GM23338 (cell line): ENCODE measurements at regions not wholly inside any gene's neighbourhood (a gene's known extent, or its start where the extent isn't known, plus 50 kb on each side); places are given as distances from the start of the nearest gene placed in this dataset.

Experiments used
- CREB1 ChIP-seq: fragments of 250-450 bp; sonication (Bioruptor Pico); IDR thresholded peaks from 2 replicates; pipeline ENCODE4 v1.5.0; 2020; ENCODE audit warnings: low read depth, mild to moderate bottlenecking, moderate library complexity
- CTCF ChIP-seq, 2 experiments: fragments of 200-600 bp in 1 of 2; sonication (generic) in 1 of 2; conservative IDR thresholded peaks; 2 replicates each; pipeline versions ENCODE4 v1.5.1 to v1.6.1; 2016 to 2017; ENCODE audit warnings: antibody characterized with exemption in 2 of 2, low read depth in 2 of 2, mild to moderate bottlenecking in 2 of 2, moderate library complexity in 1 of 2
- ETS1 ChIP-seq: IDR thresholded peaks from 2 replicates; pipeline ENCODE4 v1.6.1; 2016; ENCODE audit warnings: antibody characterized with exemption
- EZH2 ChIP-seq: fragments of 200-600 bp; sonication (generic); IDR thresholded peaks from one replicate; pipeline ENCODE4 v1.8.0; 2017; ENCODE audit warnings: antibody characterized with exemption, mild to moderate bottlenecking, low read depth; ENCODE audit not compliant: unreplicated experiment
- EZH2phosphoT487 ChIP-seq: fragments of 200-600 bp; sonication (generic); IDR thresholded peaks from one replicate; pipeline ENCODE4 v1.8.1; 2018; ENCODE audit warnings: antibody characterized with exemption; ENCODE audit not compliant: unreplicated experiment
- JUNB ChIP-seq: IDR thresholded peaks from one replicate; pipeline ENCODE4 v1.6.1; 2016; ENCODE audit warnings: antibody characterized with exemption; ENCODE audit not compliant: unreplicated experiment
- NANOG ChIP-seq: IDR thresholded peaks from 2 replicates; pipeline ENCODE4 v1.6.1; 2016; ENCODE audit warnings: antibody characterized with exemption, borderline replicate concordance
- POLR2AphosphoS5 ChIP-seq: IDR thresholded peaks from 2 replicates; pipeline ENCODE4 v1.6.1; 2016; ENCODE audit warnings: antibody characterized with exemption, low read depth
- REST ChIP-seq: IDR thresholded peaks from one replicate; pipeline ENCODE4 v1.6.1; 2018; ENCODE audit warnings: antibody characterized with exemption; ENCODE audit not compliant: unreplicated experiment
- STAT1 ChIP-seq: IDR thresholded peaks from one replicate; pipeline ENCODE4 v1.6.1; 2016; ENCODE audit warnings: antibody characterized with exemption; ENCODE audit not compliant: unreplicated experiment
- ZNF114 ChIP-seq: fragments of 250-450 bp; sonication (Bioruptor Pico); IDR thresholded peaks from 2 replicates; pipeline ENCODE4 v1.5.0; 2020; ENCODE audit warnings: mild to moderate bottlenecking, moderate library complexity
- ZNF331 ChIP-seq: fragments of 250-450 bp; sonication (Bioruptor Pico); IDR thresholded peaks from 2 replicates; pipeline ENCODE4 v1.5.0; 2020; ENCODE audit warnings: low read depth, mild to moderate bottlenecking, moderate library complexity
- ZNF462 ChIP-seq: fragments of 250-450 bp; sonication (Bioruptor Pico); IDR thresholded peaks from 2 replicates; pipeline ENCODE4 v1.5.0; 2020; ENCODE audit warnings: mild to moderate bottlenecking, moderate library complexity

- no peak for TF ChIP-seq CTCF (conservative IDR thresholded peaks at IDR 0.05; ENCODE audit: low read depth in 2 of 2)
- TF ChIP-seq POLR2AphosphoS5 = no peak
- no peak for TF ChIP-seq REST
- no peak for TF ChIP-seq EZH2
- no peak for TF ChIP-seq ETS1
- TF ChIP-seq EZH2phosphoT487 = no peak
- TF ChIP-seq JUNB = no peak
- no peak for TF ChIP-seq NANOG
- no peak for TF ChIP-seq STAT1
- no peak for TF ChIP-seq CREB1 (CRISPR knock-in tag)
- TF ChIP-seq ZNF331 (CRISPR knock-in tag) = no peak
- TF ChIP-seq ZNF114 = no peak
- TF ChIP-seq ZNF462 = no peak
Observed at GRCh38 chr1:55684131-55684650, 469.0 kb upstream of the USP24 start.
